ENCODE measurements at regions not wholly inside any gene's neighbourhood (a gene's known extent, or its start where the extent isn't known, plus 50 kb on each side); places are given as distances from the start of the nearest gene placed in this dataset.

- DNase-seq (ENCODE audit: low read depth) = no peak
These were observed 186.9 kb downstream of the EMP1 start for GRCh38 chr12:13383379-13383778.

GRCh38 chr12:13380297-13380696 lies 183.8 kb downstream of the EMP1 start:
- no peak for DNase-seq (ENCODE audit: low read depth)

GRCh38 chr12:13379531-13380188 lies 183.1 kb downstream of the EMP1 start:
- DNase-seq (ENCODE audit: low read depth) = no peak

- no peak for DNase-seq (ENCODE audit: low read depth)
These were observed 181.2 kb downstream of the EMP1 start for GRCh38 chr12:13377698-13378097.

- no peak for DNase-seq (ENCODE audit: low read depth)
These were observed 180.3 kb downstream of the EMP1 start for GRCh38 chr12:13376610-13377373.

GRCh38 chr12:13375583-13376345 lies 179.2 kb downstream of the EMP1 start:
- no peak for DNase-seq (ENCODE audit: low read depth)

- DNase-seq (ENCODE audit: low read depth) = no peak
These were observed 178.3 kb downstream of the EMP1 start for GRCh38 chr12:13374793-13375192.

GRCh38 chr12:13373803-13374202 lies 177.3 kb downstream of the EMP1 start:
- no peak for DNase-seq (ENCODE audit: low read depth)

- DNase-seq (ENCODE audit: low read depth) = no peak
These were observed 176.6 kb downstream of the EMP1 start for GRCh38 chr12:13373131-13373530.

GRCh38 chr12:13372386-13372785 lies 175.9 kb downstream of the EMP1 start:
- no peak for DNase-seq (ENCODE audit: low read depth)

- no peak for DNase-seq (ENCODE audit: low read depth)
These were observed 175.3 kb downstream of the EMP1 start for GRCh38 chr12:13371797-13372196.

GRCh38 chr12:13371367-13371766 lies 174.8 kb downstream of the EMP1 start:
- no peak for DNase-seq (ENCODE audit: low read depth)

- no peak for DNase-seq (ENCODE audit: low read depth)
These were observed 173.0 kb downstream of the EMP1 start for GRCh38 chr12:13369474-13370056.

- DNase-seq (ENCODE audit: low read depth) = no peak
These were observed 172.4 kb downstream of the EMP1 start for GRCh38 chr12:13368971-13369370.

- DNase-seq (ENCODE audit: low read depth) = no peak
These were observed 171.9 kb downstream of the EMP1 start for GRCh38 chr12:13368431-13368830.

GRCh38 chr12:13367973-13368372 lies 171.4 kb downstream of the EMP1 start:
- no peak for DNase-seq (ENCODE audit: low read depth)

- DNase-seq (ENCODE audit: low read depth) = no peak
These were observed 169.3 kb downstream of the EMP1 start for GRCh38 chr12:13365748-13366366.

GRCh38 chr12:13362260-13362841 lies 165.8 kb downstream of the EMP1 start:
- no peak for DNase-seq (ENCODE audit: low read depth)

GRCh38 chr12:13359636-13360035 lies 163.1 kb downstream of the EMP1 start:
- DNase-seq (ENCODE audit: low read depth) = no peak

- DNase-seq (ENCODE audit: low read depth) = no peak
These were observed 161.9 kb downstream of the EMP1 start for GRCh38 chr12:13358391-13358905.

GRCh38 chr12:13350946-13351345 lies 154.4 kb downstream of the EMP1 start:
- DNase-seq (ENCODE audit: low read depth) = no peak

GRCh38 chr12:13350381-13350780 lies 153.9 kb downstream of the EMP1 start:
- no peak for DNase-seq (ENCODE audit: low read depth)
